ENCODE measurements at regions not wholly inside any gene's neighbourhood (a gene's known extent, or its start where the extent isn't known, plus 50 kb on each side); places are given as distances from the start of the nearest gene placed in this dataset.

DNA sequence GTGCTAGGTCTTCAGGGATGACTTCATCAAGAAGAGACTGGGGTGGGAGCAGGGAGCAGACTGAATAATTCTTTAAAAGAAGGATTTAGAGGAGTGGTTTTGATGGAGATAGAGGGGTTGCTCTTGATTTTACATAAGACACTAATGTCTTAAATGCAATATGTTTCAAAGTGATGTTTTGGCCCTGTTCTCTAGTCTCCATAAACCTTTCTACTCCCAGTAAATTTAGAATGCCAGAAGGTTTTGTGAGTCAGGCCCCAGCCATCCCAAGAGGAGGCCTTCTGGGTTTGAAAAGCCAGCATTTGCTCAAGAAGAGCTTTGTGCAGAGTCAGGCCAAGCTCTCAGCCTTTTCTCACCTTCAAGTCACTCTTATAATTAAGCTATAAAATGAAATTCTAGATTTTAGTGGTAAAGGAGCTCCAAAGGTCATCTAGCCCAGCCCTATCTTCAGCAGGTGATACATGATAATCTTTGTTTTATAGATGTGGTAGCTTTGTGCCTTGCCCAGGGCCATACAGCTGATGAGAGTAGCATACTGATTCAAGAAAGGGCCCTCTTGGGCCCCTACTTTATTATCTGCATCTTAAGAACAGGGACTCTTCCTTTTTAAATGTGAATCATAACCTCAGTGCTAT is 122.8 kb upstream of the MTNR1B start:
- no peak for DNase-seq

DNA sequence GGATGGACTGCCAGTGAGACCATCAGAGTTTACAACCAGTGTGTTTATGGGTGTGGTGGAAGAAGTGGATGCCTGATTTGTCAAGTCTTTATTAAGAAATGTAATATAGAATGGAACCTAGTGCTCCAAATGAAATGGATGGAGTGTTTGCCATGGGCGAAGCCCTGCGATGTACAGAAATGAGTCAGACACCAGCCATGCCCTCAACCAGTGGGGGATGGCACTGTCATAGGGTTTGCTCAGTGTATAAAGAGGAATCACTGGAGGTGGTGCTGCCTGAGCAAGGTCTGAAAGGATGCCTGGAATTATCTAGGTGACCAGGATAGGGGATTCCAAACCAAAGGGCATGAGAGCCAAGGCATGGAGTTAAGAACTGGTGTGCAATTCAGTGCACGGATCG is 120.9 kb upstream of the MTNR1B start:
- no peak for DNase-seq

DNA sequence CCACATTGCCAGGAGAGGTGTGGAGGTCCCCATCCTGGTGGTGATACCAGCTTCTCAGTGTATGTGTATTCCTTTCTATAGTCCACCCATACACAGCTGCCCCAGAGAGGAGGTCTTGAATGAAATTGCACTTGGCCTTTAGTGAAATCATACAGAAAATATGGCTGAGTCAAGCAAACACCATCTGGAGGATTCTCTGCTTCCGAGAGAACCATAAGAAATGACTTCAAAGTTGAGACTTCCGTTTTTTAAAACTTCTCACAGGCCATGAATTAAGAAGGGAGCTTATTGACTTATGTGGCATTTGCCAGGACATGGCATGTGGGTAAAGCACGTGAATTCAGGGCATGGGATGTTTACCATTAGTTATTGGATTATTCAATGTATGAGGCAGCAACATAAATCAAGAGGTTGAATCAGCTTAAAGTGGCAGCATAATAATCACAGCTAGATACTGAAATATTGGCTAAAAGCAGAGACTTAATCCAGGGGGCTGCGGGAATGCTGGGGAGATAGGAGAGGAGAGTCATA is 119.1 kb upstream of the MTNR1B start:
- no peak for DNase-seq

DNA sequence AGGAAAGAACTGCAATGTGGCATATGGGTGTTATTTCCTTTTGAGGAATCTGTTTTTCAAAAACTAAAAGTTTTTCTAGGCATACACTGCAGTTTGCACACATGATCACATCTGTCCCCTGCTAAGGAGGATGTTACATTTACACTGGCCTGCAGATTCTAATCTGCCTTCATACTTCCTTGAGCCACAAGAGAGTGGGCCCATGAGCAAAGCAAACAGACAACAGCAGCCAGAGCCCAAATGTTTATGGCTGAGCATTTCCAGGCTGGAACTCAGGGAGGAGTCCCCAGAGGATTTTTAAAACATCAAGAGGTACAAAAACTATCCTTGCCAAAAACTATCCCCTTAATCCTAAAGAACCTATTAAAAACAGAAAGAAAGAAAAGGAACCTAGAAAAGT is 117.2 kb upstream of the MTNR1B start:
- DNase-seq, result no peak

DNA sequence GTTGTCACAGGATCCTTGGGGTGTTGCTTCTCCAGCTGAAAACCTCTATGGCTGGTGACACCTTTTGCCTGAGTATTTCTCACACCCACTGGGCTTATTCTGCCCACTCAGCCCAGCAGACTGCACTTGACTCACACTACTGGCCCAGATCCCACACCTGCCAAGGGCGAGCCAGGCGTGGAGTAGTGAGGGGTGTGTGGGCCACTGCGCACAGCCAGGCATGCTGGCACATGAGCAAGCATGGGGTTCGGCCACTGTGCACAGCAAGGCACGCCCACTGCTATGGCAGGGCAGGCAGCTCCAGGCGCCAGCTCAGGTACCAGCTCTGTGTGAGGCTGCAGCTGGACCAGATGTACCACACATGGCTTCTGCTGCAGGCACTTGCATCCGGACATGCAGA is 116.5 kb upstream of the MTNR1B start:
- DNase-seq, result no peak

DNA sequence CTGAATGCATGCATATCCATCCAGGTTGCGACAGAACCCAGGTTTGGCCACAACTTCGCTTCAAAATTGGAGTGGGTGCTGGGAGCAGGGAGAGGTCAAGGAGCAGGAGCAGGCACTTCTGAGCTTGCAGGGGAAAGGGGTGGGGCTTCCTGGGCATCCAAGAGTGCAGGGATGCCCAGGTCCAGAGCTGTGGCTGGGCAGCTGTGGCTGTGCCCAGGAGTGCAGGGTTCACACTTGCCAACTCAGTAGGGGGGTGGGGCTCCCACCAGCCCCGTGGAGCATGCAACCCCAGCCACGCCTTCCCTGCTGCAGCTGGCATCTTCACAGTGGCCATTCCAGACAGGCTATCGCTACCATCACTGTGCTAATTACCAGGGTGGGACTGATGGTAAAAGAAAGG is 115.3 kb upstream of the MTNR1B start:
- DNase-seq, result no peak

DNA sequence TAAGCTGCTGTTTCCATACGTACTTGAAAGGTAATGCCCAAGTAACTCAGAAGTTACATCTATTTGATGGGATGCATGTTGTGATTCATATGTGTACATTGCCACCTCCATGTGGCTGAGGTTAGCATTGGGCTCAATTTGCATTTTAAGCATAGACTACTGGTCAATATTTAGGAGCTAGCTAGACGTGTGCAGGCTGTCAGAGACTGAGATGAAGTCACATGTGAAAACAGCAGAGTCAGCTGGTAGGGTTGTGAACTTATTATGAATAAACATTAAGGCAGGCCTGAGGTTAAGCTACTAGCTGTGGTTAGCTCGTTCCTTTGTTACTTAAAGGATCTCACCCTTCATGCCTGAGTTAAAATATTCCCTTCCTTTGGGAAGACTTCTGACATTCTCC is 114.5 kb upstream of the MTNR1B start:
- no peak for DNase-seq

DNA sequence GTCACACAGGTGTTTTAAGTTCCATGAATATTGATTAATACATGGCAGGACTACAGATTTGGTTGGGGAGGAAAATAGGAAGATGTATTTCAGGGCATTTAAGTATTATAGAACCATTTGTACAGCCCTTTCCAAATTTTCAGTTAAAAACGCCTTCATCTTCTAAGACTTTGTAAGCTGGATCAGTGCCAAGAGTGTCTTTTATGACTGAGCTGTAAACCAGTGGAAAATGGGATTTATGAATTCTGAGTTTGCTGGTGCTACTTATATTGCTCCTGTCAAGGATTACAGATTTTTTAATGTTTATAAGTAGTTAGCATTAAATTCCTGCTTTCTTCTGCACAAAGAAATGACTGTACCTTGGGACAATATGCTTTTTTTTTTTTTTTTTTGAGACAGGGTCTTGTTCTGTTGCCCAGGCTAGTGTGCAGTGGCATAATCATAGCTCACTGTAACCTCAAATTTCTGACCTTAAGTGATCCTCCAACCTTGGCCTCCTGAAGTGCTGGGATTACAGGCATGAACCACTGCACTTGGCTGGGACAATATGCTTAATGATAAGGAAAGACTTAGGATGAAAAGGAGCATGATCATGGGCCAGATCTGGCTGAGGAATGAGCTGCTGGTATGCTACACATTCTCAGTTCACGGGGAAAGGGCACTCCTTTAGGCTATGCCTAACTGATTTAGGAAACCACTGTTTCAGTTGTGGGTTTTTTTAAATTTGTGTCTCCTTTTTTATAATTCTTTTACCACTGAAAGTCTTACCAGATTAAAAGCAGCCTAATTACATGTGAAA is 113.6 kb upstream of the MTNR1B start:
- DNase-seq, result no peak

DNA sequence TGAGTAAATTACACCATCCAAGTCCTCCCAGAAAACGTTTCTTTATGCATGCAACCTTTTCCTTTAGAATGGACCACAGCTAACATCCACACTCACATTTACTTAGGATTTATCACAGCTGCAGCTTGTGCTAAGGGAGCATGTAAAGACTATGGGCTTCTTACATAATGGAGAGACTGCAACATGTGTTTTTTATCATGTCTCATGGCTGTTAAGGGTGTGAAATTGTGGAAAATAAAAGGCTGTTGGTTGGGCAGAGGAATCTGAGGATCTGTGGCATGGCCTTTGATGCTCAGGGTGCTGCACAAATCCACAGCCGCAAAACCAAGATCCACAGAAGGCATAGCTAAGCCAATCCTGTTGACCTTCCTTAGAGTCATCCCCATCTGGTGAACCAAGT is 112.0 kb upstream of the MTNR1B start:
- no peak for DNase-seq

DNA sequence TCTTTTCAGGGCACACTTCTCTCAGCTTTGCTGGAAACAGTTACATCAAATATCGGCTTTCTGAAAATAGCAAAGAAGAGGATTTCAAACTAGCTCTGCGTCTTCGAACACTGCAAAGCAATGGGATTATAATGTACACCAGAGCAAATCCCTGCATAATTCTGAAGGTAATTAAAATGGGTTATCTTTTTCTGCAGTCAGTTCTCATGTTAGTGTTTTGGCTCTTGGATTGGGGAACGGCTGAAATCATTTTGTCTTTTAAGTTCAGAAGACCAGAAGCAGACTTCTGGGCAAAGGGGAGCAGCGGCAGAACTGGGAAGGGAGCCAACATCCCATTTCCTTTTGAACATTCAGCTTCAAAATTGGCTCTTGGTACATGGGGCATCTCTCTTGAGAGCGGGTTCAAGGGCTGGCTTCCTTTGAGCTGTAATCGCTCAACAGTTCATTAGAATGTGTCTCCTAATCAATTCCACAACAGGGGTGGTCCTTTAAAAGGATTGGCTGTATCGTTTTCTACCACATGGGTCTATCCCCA is 110.2 kb upstream of the MTNR1B start:
- no peak for DNase-seq

DNA sequence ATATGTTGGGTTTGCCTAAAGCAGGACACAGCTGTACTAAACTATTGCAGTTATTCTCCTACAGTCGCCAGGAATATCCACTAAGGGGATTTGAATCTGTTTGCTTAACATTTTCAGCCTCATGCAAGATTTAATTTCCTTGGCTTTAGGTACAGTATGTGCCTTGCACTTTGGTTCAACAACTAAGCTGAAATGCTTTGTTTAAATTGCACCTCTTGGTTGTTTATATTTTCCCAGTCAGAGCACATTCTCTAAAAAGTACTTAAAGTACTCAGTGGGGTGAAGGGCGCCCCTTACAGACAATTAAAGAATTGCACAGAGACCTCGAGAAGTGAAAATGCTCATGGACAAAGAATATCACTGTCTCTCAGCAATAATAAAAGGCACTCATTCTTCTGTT is 107.8 kb upstream of the MTNR1B start:
- DNase-seq, result no peak

DNA sequence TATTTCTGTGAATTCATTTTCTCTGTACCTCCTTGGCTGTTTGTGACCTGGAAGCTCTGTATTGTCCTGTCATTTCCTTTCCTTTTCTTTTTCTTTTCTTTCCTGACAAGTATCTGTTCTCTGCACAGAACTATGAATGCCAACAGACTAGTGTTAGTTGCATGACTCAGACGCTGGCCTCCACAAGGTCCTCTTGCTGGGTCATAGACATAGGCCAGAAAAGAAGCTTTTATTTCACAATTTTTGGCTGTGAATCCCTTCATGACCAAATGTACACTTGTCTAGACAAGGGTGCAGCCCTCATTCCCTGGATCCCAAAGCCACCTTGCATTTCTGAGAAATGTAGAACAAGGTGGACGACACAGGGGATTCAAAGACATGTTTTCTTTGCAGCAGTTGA is 104.1 kb upstream of the MTNR1B start:
- DNase-seq, result no peak

DNA sequence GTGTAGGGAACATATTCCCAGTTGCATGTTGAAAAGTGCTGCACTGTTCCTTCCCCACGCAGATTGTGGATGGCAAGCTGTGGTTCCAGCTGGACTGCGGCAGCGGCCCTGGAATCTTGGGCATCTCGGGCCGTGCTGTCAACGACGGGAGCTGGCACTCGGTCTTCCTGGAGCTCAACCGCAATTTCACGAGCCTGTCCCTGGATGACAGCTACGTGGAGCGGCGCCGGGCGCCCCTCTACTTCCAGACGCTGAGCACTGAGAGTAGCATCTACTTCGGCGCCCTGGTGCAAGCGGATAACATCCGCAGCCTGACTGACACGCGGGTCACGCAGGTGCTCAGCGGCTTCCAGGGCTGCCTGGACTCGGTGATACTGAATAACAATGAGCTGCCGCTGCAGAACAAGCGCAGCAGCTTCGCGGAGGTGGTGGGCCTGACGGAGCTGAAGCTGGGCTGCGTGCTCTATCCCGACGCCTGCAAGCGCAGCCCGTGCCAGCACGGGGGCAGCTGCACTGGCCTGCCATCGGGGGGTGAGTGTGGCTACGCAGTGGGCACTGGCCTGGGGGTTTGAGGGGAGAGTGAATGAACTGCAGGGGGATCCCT is 102.7 kb upstream of the MTNR1B start:
- no peak for DNase-seq

DNA sequence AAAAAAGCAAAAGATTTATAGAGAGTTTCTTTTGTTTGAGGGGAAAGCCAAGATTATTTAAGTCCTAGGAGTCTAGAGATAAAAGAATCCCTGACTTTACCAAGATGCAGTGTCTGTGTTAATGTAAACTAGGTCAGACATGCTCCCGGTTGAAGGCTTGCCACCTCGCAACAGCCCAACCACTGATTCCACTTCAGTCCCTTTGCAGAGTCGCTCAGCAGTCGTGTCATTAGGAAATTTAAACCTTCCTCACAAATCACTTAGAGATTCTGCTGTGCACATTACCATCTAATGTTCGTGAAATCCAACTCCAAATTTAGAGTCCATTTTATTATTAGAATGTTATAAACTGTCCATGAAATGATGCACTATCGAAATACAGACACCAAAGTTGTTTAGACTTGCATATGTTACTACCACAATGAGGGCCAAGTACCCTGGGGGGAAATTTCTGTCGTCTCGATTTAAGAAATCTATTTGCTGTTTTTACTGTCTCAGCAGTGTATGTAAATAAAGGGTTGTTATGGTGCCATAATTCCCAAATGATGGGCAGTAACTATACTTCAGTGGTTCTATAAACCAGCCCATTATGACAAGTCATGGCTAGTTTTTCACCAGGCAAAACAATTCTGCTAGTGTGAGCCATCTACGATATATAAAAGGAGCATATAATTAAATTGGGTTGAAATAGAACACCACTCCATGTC is 101.4 kb upstream of the MTNR1B start:
- no peak for DNase-seq

DNA sequence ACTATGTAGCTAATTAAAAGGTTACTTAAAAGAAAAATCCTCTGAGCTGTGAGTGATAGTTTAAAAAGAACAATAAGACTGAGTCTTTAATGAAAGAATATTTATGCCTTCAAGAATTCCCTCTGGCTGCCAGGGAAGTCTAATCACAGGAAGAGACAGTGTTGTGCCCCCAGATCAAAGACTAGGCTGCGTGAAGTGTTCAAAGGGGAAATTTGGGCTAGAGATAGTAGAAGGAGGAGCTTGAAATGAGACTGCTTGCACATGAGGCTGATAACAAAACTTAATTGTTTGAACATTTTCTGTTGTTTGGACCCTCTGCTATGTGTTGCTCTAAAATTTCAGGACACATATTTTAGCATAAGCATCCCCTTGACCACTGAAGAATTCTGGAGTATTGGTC is 99.7 kb upstream of the MTNR1B start:
- DNase-seq, result no peak

DNA sequence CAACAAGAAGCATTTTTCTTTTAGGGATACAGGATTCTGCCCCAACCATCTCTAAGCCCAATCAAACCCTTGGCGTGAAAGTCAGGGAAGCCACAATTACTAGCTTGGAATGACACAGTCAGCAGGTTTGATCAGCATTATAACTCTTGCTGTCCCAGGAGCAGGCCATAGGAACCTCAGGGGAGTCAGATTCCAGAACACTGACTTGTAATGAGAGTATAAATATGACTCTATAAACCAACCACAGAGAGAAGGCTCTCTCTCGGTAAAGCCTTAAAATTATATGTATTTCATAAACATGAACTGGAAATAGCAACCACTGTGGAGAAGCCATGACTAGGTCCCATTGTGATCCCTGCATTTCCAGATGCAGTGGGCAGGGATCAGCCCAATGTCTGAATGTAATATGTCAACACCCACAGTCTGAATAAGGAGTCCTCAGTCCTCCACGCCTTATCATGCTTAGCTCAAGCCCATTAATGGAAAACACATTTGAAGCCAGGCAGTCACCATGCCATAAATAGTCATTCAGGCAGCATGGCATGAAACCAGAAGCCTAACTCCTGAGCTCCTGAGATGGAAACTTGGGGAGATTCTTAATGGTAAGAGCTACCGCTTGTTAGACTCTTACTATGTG is 99.1 kb upstream of the MTNR1B start:
- DNase-seq, result no peak

DNA sequence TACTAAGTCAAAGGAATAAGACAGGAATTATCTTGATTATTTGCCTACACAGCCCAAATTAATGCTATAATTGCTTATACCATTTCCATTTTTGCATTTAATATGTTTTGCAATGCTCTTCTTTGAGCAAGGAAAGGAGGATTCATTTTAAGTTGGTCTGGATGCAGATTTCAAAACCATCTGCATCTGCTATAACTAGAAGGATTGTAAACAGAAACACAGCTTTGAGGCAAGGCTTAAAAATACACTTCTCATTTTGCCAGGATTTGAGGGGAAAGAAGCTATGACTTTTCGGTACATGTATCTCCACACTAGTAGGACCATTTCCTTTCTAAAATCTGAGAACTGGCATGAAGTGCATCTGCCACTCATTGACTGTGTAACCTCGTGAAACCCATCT is 95.9 kb upstream of the MTNR1B start:
- DNase-seq, result no peak

DNA sequence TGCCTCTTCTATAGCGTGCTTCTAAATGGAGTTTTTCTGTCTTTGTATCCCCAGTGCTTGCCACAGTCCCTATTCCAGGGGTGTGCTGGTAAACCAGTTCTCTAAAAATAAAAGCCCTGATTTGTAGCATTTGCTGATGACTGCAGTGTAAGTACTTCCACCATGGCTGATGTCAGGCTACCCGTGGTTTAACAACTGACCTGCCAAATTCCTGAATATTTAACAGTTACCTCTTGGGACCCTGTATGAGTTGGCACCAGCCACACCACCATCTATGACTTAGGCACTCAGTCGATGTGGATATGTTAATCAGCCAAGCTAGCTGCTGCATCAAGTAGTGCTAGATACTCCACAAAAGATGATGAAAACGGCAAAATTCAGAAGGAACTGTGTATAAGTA is 94.0 kb upstream of the MTNR1B start:
- DNase-seq, result no peak

DNA sequence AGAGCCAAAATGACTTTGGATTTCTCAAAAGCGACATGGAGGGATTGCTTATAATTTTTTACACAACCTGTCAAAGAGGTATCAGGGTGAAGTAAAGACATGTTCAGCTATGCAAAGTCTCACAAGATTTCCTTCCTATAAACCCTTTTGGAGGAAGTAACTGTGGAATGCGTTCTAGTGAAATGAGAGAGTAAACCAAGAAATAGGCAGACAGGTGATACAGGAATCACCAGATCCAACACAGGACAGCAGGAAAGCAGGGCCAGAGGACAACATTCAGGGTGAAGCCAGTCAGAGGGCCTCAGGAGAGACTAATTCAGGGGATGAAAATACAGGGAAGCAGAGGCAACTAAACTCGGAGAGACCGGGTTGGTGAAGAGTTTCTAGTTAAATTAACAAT is 90.4 kb upstream of the MTNR1B start:
- no peak for DNase-seq

DNA sequence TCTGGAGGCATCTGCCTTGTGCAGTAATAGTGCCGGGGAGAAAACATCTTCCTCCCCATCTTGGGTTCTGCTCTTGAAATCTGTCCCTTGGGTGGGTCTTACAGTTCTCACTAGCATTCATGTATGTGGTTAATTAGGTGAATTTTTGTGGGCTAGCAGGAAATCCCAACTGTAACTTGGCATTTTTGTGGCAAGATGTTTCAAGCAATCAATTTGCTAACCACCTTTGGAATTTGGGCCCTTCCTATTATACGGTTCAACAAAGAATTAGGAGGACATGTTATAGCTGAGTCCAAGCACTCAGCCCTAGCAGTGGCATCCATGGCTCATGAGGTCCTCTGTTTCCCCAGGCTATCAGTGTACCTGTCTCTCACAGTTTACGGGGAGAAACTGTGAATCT is 89.1 kb upstream of the MTNR1B start:
- DNase-seq, result no peak

DNA sequence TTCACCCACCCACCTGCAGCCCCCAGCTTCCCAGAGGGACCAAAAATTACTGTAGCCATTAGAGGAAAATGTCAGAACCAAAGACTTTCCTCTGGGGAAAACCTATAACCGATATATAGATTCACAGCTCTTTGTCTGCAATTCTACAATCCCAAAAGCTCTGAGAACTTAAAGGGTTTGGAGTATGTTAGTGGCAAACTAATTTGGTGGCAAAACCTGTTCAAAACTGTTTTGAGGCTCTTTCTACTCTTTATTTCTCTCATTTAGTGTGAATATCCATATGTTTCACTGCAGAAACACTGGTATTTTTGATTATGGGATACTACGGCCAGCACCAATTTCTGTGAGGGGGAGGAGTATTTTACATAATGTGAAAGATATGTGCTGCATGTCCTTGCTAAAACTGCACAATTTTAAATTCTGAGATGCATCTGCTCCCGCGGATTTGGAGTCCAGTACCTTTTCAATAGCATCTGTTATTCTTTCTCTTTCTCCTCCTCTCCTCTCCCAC is 87.5 kb upstream of the MTNR1B start:
- DNase-seq, result no peak

DNA sequence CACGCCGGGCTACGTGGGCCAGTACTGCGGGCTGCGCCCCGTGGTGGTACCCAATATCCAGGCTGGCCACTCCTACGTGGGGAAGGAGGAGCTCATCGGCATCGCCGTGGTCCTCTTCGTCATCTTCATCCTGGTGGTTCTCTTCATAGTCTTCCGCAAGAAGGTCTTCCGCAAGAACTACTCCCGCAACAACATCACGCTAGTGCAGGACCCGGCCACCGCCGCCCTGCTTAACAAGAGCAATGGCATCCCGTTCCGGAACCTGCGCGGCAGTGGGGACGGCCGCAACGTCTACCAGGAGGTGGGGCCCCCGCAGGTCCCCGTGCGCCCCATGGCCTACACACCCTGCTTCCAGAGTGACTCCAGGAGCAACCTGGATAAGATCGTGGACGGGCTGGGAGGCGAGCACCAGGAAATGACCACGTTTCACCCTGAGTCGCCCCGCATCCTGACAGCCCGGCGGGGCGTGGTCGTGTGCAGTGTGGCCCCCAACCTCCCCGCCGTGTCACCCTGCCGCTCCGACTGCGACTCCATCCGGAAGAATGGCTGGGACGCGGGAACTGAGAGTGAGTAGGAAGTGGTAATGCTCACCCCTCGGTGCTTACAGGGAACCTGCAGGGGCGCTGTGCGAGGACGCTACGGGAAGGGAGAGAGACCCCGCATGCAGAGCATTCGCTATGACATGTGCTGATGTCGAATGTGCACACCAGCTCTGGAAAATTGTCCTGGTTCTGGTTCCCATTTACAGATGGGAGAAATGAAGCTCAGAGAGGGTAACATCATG is 86.4 kb upstream of the MTNR1B start:
- no peak for DNase-seq

All from CD4-positive, alpha-beta T cell treated with Interferon alpha-2 for 1 hour (primary cell).